ENCODE measurements at regions not wholly inside any gene's neighbourhood (a gene's known extent, or its start where the extent isn't known, plus 50 kb on each side); places are given as distances from the start of the nearest gene placed in this dataset.
"Not testable (repeated sequence)": the region's sequence is repeated elsewhere in the genome, so short reads cannot be mapped to it uniquely, and the experiment has no call there.

DNA sequence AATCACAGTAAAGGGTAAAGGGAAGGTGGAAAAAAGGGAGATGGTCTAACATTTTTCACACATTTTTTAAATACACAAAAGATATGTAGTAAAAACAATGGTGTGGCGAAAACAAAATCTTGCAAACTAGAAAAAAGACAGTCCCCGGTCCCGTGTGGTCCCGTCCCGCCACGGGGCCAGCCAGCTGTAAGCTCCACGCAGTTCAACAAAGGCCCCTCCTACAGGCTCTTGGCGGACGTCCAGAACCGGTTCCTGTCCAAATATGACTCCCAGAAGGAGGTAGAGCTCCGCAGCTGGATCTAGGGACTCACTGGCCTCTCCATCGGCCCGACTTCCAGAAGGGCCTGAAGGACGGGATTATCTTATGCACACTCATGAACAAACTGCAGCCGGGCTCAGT is 216.9 kb downstream of the POTED start:
- not testable (repeated sequence) for TF ChIP-seq EP300 (IDR thresholded peaks at IDR 0.05; ENCODE audit: low read depth in 2 of 2, low read length in 2 of 2); EP300 (CRISPR knock-in tag; IDR thresholded peaks at IDR 0.05; ENCODE audit: borderline replicate concordance); SMC3 (IDR thresholded peaks at IDR 0.05; ENCODE audit: low read length); RBM22 (optimal IDR thresholded peaks at IDR 0.05; ENCODE audit: low read length); ZFX (CRISPR knock-in tag; IDR thresholded peaks at IDR 0.05; ENCODE audit: low read depth); ZNF7 (CRISPR knock-in tag; IDR thresholded peaks at IDR 0.05); AGO1 (IDR thresholded peaks at IDR 0.05; ENCODE audit: low read depth, low read length, poor library complexity, severe bottlenecking); ATF6 (CRISPR knock-in tag; conservative IDR thresholded peaks at IDR 0.05)
- TF ChIP-seq, protein P1, sequence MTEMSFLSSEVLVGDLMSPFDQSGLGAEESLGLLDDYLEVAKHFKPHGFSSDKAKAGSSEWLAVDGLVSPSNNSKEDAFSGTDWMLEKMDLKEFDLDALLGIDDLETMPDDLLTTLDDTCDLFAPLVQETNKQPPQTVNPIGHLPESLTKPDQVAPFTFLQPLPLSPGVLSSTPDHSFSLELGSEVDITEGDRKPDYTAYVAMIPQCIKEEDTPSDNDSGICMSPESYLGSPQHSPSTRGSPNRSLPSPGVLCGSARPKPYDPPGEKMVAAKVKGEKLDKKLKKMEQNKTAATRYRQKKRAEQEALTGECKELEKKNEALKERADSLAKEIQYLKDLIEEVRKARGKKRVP (CRISPR knock-in tag; IDR thresholded peaks at IDR 0.05) = not testable (repeated sequence)
